Thoracic aorta (tissue), 2 donors: ENCODE measurements at regions not wholly inside any gene's neighbourhood (a gene's known extent, or its start where the extent isn't known, plus 50 kb on each side); places are given as distances from the start of the nearest gene placed in this dataset.

Experiments used
- ATAC-seq: fragments of 150-250 bp; one replicate; pipeline ENCODE4 v1.8.0; 2017; ENCODE audit warnings: low read depth; ENCODE audit not compliant: insufficient number of reproducible peaks, low FRiP score
- DNase-seq: peaks from one replicate; pipeline ENCODE4 v3.0.0-alpha.2; 2020; ENCODE audit warnings: low spot score
- H3K27ac ChIP-seq, 2 donors: fragments of 200-600 bp; sonication (generic); 1 replicate in 1 of 2; 2 replicates in 1 of 2; pipeline ENCODE4 v1.5.1; 2016; ENCODE audit warnings: mild to moderate bottlenecking in 2 of 2, moderate library complexity in 2 of 2
- H3K27me3 ChIP-seq: fragments of 200-600 bp; sonication (generic); replicated peaks from 2 replicates; pipeline ENCODE4 v1.6.0; 2016; ENCODE audit warnings: mild to moderate bottlenecking; ENCODE audit not compliant: insufficient read depth
- H3K36me3 ChIP-seq: fragments of 200-600 bp; sonication (generic); one replicate; pipeline ENCODE4 v1.5.1; 2016
- H3K4me1 ChIP-seq, 2 donors: fragments of 200-600 bp; sonication (generic); 1 replicate in 1 of 2; 2 replicates in 1 of 2; pipeline versions ENCODE4 v1.5.1 to v1.6.0; 2016; ENCODE audit warnings: low read depth in 2 of 2, mild to moderate bottlenecking in 1 of 2; ENCODE audit not compliant: control insufficient read depth in 1 of 2
- H3K4me3 ChIP-seq: fragments of 200-600 bp; sonication (generic); 2 replicates; pipeline ENCODE4 v1.5.1; 2016; ENCODE audit warnings: mild to moderate bottlenecking
- H3K9me3 ChIP-seq: fragments of 200-600 bp; sonication (generic); 2 replicates; pipeline ENCODE4 v1.5.1; 2016
- CTCF ChIP-seq: fragments of 200-600 bp; sonication (generic); IDR thresholded peaks from one replicate; pipeline ENCODE4 v1.5.1; 2019; ENCODE audit warnings: antibody characterized with exemption

- Histone ChIP-seq H3K9me3 (no peaks in the 10 kb centered on the region), H3K36me3 (no peaks in the 10 kb centered on the region), H3K4me3 (no peak overlapping the region), H3K27me3 (no peaks in the 10 kb centered on the region), H3K27ac (no peak overlapping the region), H3K4me1 (no peaks in the 10 kb centered on the region)
- no peak for ATAC-seq
- DNase-seq = no peak
- no peak for TF ChIP-seq CTCF
Measured at GRCh38 chr6:48809245-48809644, 653.8 kb downstream of the MMUT start.

GRCh38 chr6:48798296-48798695 lies 664.8 kb downstream of the MMUT start:
- ATAC-seq = no peak

GRCh38 chr6:48782225-48782624 lies 671.2 kb upstream of the PTCHD4 start:
- H3K9me3 ChIP-seq = no peaks in the 10 kb centered on the region
- ATAC-seq = no peak

More at GRCh38 chr6:48798296-48798695, 664.8 kb downstream of the MMUT start:
- Histone ChIP-seq H3K27me3 (no peaks in the 10 kb centered on the region), H3K9me3 (no peaks in the 10 kb centered on the region), H3K4me3 (no peak overlapping the region), H3K27ac (no peak overlapping the region), H3K36me3 (no peaks in the 10 kb centered on the region), H3K4me1 (no peaks in the 10 kb centered on the region)
- DNase-seq = no peak
- TF ChIP-seq CTCF = no peak

GRCh38 chr6:48777411-48777810 lies 666.4 kb upstream of the PTCHD4 start:
- Histone ChIP-seq H3K4me3 (no peak overlapping the region), H3K27ac (no peak overlapping the region), H3K36me3 (no peaks in the 10 kb centered on the region), H3K9me3 (no peaks in the 10 kb centered on the region), H3K27me3 (no peaks in the 10 kb centered on the region), H3K4me1 (no peaks in the 10 kb centered on the region)
- ATAC-seq = no peak
- DNase-seq = no peak
- TF ChIP-seq CTCF = no peak

More at GRCh38 chr6:48782225-48782624, 671.2 kb upstream of the PTCHD4 start:
- TF ChIP-seq CTCF = no peak
- DNase-seq = no peak
- H3K4me3 ChIP-seq = no peak overlapping the region
- no peak overlapping the region for H3K27ac ChIP-seq
- H3K36me3 ChIP-seq = no peaks in the 10 kb centered on the region
- no peaks in the 10 kb centered on the region for H3K4me1 ChIP-seq
- H3K27me3 ChIP-seq = no peaks in the 10 kb centered on the region

GRCh38 chr6:48775157-48775556 lies 664.2 kb upstream of the PTCHD4 start:
- H3K9me3 ChIP-seq = no peaks in the 10 kb centered on the region
- ATAC-seq (no peak), DNase-seq (no peak)
- H3K4me3 ChIP-seq = no peak overlapping the region
- TF ChIP-seq CTCF = no peak
- H3K36me3 ChIP-seq = no peaks in the 10 kb centered on the region
- H3K27me3 ChIP-seq = no peaks in the 10 kb centered on the region
- H3K27ac ChIP-seq = no peak overlapping the region
- no peaks in the 10 kb centered on the region for H3K4me1 ChIP-seq
